Vagina (tissue), 2 donors: ENCODE measurements at regions not wholly inside any gene's neighbourhood (a gene's known extent, or its start where the extent isn't known, plus 50 kb on each side); places are given as distances from the start of the nearest gene placed in this dataset.
"Not testable (repeated sequence)": the region's sequence is repeated elsewhere in the genome, so short reads cannot be mapped to it uniquely, and the experiment has no call there.

ENCODE experiments used
- DNase-seq, 2 donors: peaks; one replicate each; pipeline ENCODE4 v3.0.0-alpha.2; 2017; ENCODE audit errors: extremely low spot score in 2 of 2
- H3K27ac ChIP-seq: fragments of 200-600 bp; sonication (generic); one replicate; pipeline ENCODE4 v1.5.1; 2019
- H3K27me3 ChIP-seq: fragments of 200-600 bp; sonication (generic); one replicate; pipeline ENCODE4 v1.5.1; 2019
- H3K36me3 ChIP-seq, 2 donors: fragments of 200-600 bp; sonication (generic); one replicate each; pipeline ENCODE4 v1.5.1; 2017 to 2019
- H3K4me1 ChIP-seq: fragments of 200-600 bp; sonication (generic); one replicate; pipeline ENCODE4 v1.5.1; 2019
- H3K4me3 ChIP-seq, 2 donors: fragments of 200-600 bp; sonication (generic); 1 replicate in 1 of 2; 2 replicates in 1 of 2; pipeline ENCODE4 v1.5.1; 2016 to 2019
- H3K9me3 ChIP-seq: fragments of 200-600 bp; sonication (generic); one replicate; pipeline ENCODE4 v1.5.1; 2019
- POLR2A ChIP-seq, 2 donors: fragments of 450-650 bp; IDR thresholded peaks; one replicate each; pipeline ENCODE4 v1.6.1; 2017; ENCODE audit warnings: antibody characterized with exemption in 2 of 2, mild to moderate bottlenecking in 2 of 2, moderate library complexity in 2 of 2
- POLR2AphosphoS5 ChIP-seq, 2 donors: sonication (generic); formaldehyde crosslinking; IDR thresholded peaks; one replicate each; pipeline ENCODE4 v1.9.0; 2017; ENCODE audit warnings: antibody characterized with exemption in 2 of 2, mild to moderate bottlenecking in 2 of 2, low read depth in 1 of 2; ENCODE audit not compliant: insufficient read depth in 1 of 2
- intact Hi-C: fragments of 100-400 bp; cut with DNase I; formaldehyde crosslinking; loops from one replicate; pipeline ENCODE4 v1.15.1; 2023
- TF ChIP-seq, protein P1 (sequence below), 3 experiments: fragments of 450-650 bp in 2 of 3; fragments of 200-600 bp in 1 of 3; sonication (generic) in 1 of 3; IDR thresholded peaks; one replicate each; pipeline ENCODE4 v1.5.1; 2017 to 2019; ENCODE audit warnings: antibody characterized with exemption in 3 of 3, mild to moderate bottlenecking in 2 of 3, moderate library complexity in 2 of 3

DNA sequence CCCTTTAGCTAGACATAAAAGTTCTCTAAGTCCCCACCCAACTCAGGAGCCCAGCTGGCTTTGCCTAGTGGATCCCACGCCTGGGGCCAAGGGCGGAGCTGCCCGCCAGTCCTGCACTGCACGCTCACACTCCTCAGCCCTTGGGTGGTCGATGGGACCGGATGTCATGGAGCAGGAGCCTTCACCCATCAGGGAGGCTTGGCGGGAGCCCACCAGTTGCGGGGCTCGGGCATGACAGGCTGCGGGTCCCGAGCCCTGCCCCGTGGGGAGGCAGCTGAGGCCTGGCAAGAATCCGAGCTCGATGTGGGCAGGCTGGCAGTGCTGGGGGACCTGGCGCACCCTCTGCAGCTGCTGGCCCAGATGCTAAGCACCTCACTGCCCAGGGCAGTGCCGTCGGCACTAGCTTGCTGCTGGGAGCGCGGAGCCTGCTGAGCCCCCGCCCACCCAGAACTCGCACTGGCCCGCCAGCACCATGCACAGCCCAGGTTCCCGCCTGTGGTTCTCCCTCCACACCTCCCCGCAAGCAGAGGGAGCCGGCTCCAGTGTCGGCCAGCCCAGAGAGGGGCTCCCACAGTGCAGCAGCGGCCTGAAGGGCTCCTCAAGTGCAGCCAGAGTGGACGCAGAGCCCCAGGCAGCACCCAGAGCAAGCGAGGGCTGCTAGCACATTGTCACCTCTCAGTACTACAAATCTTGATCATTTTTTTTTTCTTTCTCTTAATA, 391.4 kb upstream of the NDN start:
- DNase-seq = no peak
- H3K9me3 ChIP-seq = no peaks in the 10 kb centered on the region
- no peaks in the 10 kb centered on the region for H3K4me1 ChIP-seq
- H3K27me3 ChIP-seq = no peaks in the 10 kb centered on the region
- no peak overlapping the region for H3K27ac ChIP-seq
- intact Hi-C loops = no loop called here
- TF ChIP-seq, protein P1, sequence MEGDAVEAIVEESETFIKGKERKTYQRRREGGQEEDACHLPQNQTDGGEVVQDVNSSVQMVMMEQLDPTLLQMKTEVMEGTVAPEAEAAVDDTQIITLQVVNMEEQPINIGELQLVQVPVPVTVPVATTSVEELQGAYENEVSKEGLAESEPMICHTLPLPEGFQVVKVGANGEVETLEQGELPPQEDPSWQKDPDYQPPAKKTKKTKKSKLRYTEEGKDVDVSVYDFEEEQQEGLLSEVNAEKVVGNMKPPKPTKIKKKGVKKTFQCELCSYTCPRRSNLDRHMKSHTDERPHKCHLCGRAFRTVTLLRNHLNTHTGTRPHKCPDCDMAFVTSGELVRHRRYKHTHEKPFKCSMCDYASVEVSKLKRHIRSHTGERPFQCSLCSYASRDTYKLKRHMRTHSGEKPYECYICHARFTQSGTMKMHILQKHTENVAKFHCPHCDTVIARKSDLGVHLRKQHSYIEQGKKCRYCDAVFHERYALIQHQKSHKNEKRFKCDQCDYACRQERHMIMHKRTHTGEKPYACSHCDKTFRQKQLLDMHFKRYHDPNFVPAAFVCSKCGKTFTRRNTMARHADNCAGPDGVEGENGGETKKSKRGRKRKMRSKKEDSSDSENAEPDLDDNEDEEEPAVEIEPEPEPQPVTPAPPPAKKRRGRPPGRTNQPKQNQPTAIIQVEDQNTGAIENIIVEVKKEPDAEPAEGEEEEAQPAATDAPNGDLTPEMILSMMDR (IDR thresholded peaks at IDR 0.05) = no peak
- TF ChIP-seq POLR2AphosphoS5 (IDR thresholded peaks at IDR 0.05; ENCODE audit: insufficient read depth in 1 of 2, low read depth in 1 of 2) (no peak), POLR2A (IDR thresholded peaks at IDR 0.05) (no peak)
- H3K4me3 ChIP-seq = no peak overlapping the region
- no peaks in the 10 kb centered on the region for H3K36me3 ChIP-seq

DNA sequence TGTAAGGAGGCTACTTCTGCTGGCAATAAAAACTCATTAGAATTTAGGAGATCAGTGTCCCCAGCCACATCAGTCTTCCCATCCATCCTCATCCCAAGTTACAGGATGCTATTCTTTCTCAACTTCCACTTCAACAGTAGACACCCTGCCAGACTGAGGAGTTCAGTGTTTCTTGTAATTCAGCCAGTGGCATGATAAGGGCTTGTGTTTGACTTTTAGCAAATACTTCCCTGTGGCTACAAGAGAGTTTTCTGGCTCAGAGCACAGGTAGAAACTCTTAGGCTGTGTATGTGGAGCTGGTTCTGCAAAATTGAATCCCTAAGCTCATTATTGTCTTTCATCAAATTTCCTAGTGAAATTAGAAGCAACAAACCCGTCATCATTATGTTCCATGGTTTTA, 401.8 kb upstream of the NDN start:
- H3K4me1 ChIP-seq, H3K4me3 ChIP-seq, DNase-seq, intact Hi-C loops, H3K36me3 ChIP-seq, H3K27me3 ChIP-seq, H3K9me3 ChIP-seq, H3K27ac ChIP-seq: not testable (repeated sequence)

DNA sequence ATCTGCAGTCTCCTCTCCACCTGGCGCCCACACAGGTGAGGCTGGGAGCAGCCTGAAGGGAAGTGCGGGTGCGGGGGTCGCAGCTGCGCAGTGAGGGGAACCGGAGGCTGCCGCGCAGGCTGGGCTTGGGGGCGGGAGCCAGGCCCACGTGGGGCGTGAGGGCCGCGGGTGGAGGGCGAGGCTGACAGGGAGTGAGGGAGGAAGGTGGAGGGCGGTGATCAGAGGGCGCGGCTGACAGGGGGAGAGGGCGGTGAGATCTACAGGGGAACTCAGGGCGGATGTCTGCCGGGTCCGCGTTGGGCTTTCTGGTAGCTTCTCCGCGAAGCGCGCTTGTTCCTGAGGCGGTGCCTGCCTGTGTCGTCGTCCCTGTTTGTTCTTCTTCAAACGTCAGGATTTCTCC, 414.4 kb upstream of the NDN start:
- H3K27me3 ChIP-seq, DNase-seq, H3K9me3 ChIP-seq, H3K4me1 ChIP-seq, H3K36me3 ChIP-seq, H3K27ac ChIP-seq, H3K4me3 ChIP-seq, intact Hi-C loops: not testable (repeated sequence)

DNA sequence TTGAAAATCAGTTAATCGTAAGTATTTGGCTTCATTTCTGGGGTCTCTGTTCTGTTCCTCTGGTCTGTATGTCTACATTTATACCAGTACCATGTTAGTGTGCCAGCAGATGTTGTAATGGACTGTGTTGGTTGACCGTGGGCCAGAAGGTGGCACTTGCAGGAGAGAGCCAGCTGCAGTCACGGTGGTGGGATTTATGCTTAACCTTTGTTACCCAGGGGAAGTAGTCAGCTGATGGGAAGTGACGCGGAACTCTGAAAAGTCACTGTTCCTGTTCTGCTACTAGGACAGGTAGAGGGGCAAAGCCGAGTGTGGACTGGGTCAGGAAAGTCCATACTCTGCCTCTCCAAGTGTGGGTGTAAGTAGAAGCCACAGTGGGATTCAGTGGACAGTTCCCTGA, 420.4 kb upstream of the NDN start:
- H3K36me3 ChIP-seq, H3K4me3 ChIP-seq, H3K4me1 ChIP-seq, H3K27me3 ChIP-seq, DNase-seq, intact Hi-C loops, H3K27ac ChIP-seq, H3K9me3 ChIP-seq: not testable (repeated sequence)

DNA sequence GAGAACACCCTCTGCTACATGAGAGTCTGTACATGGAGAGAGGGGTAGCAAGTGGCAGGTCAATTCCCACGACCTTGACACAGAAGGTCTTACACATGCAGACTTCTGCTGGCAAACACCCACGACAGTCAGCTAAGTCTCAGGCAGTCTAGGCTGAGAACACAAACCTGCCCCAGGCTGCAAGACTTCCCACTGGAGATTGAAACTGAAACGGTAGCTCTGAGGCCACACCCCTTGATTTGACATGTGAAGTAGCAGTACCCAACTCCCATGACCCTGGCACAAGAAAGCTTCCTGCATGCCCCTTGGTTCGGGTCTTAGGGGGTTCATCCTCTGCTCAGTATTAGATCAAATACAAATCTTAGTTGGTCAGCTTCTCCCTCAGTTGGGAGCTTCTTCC, 420.8 kb upstream of the NDN start:
- H3K4me1 ChIP-seq, H3K9me3 ChIP-seq, H3K4me3 ChIP-seq, DNase-seq, H3K27me3 ChIP-seq, H3K36me3 ChIP-seq, H3K27ac ChIP-seq, intact Hi-C loops: not testable (repeated sequence)

DNA sequence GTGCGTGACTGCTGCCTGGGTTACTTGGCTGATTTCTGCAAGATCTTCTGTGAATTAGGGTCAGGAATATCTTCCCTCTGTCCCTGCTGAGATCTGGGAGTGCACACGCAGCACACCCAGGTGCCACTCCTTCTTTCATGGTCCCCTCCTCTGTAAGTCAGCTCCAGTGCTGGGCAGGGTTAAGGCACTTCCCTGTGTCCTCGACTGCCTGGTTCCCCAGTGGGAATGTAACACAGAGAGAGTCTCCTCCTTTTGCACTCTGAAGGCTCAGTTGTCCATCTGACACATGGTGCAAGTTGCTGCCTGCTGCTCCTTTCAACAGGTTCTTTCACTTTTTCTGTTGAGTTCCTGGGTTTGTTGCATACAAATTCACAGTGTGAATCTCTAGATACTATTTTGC, 421.2 kb upstream of the NDN start:
- H3K4me1 ChIP-seq, DNase-seq, H3K9me3 ChIP-seq, H3K27ac ChIP-seq, intact Hi-C loops, H3K36me3 ChIP-seq, H3K27me3 ChIP-seq, H3K4me3 ChIP-seq: not testable (repeated sequence)

DNA sequence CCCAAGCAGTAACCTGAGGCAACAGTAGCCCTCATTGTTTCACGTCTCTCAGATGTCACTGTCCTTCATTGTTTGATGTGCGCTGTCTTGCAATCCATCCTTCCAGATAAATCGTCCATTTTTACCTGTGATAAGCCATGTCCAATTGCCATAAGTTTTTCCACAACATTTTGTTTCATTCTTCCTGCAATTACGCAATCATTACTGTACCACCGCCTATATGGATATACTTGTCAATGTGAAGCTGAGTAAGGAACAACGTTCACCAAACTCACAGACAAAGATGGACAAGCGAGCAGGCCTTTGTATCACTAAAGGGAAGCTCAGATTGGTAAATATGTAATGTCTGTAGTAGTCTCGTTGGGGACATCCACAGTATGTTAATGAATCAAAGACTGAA, 452.5 kb upstream of the NDN start:
- H3K27ac ChIP-seq, H3K36me3 ChIP-seq, H3K27me3 ChIP-seq, H3K9me3 ChIP-seq, intact Hi-C loops, DNase-seq, H3K4me3 ChIP-seq, H3K4me1 ChIP-seq: not testable (repeated sequence)

DNA sequence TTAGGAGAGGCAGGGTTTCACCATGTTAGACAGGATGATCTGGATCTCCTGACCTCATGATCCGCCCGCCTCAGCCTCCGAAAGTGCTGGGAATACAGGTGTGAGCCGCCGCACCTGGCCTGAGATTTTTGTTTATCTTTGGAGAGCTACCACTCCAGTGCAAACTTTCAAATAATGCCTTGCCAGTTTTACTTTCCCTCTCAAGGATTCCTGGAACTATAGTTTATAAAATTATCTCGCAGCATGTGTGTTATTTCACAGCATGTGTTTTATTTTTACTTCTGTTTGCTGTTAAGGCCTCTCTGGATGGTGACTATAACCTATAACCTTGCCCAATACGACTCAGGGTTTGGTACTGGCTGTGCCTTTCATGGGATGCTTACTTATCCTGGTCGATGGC, 458.0 kb upstream of the NDN start:
- H3K4me3 ChIP-seq, DNase-seq, H3K27ac ChIP-seq, intact Hi-C loops, H3K9me3 ChIP-seq, H3K36me3 ChIP-seq, H3K4me1 ChIP-seq, H3K27me3 ChIP-seq: not testable (repeated sequence)

DNA sequence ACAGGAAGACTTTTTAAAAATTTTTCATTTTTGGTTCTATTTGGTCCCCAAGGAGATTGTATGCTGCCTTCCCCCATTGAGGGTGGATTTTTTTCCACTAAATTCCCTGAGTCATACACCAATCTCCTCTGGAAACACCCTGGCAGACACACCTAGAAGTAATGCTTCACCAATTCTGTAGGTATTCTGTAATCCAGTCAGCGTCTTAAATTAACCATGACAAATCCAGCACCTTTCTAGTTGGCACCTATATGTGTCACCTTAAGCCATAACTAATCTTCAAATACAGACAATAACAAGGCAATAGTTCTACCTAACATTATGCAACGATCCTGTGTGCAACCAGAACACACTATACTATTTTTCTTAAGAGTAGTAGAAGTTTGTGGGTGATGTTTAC, 459.1 kb upstream of the NDN start:
- DNase-seq = no peak
- TF ChIP-seq, protein P1 (IDR thresholded peaks at IDR 0.05) = no peak
- TF ChIP-seq POLR2A (IDR thresholded peaks at IDR 0.05) = no peak
- no peak for TF ChIP-seq POLR2AphosphoS5 (IDR thresholded peaks at IDR 0.05; ENCODE audit: insufficient read depth in 1 of 2, low read depth in 1 of 2)
- Histone ChIP-seq H3K9me3 (no peaks in the 10 kb centered on the region), H3K36me3 (no peaks in the 10 kb centered on the region), H3K4me3 (no peak overlapping the region), H3K27me3 (no peaks in the 10 kb centered on the region), H3K27ac (no peak overlapping the region), H3K4me1 (no peaks in the 10 kb centered on the region)
- intact Hi-C loops = no loop called here
